D721Med (cell line): ENCODE measurements at regions not wholly inside any gene's neighbourhood (a gene's known extent, or its start where the extent isn't known, plus 50 kb on each side); places are given as distances from the start of the nearest gene placed in this dataset.

ENCODE experiments used
- DNase-seq: peaks from one replicate; pipeline ENCODE4 v3.0.0; 2011; ENCODE audit warnings: low spot score; ENCODE audit not compliant: insufficient read length
- FAIRE-seq: peaks from 2 replicates; lab custom pipeline; 2011; peaks lifted over from hg19 to GRCh38; lab: Jason Lieb, UNC
- TF ChIP-seq, protein P1 (sequence below): IDR thresholded peaks from 2 replicates; pipeline ENCODE4 v1.5.1; 2012; ENCODE audit warnings: mild to moderate bottlenecking, control low read depth; ENCODE audit not compliant: insufficient read depth; ENCODE audit errors: missing control alignments

DNA sequence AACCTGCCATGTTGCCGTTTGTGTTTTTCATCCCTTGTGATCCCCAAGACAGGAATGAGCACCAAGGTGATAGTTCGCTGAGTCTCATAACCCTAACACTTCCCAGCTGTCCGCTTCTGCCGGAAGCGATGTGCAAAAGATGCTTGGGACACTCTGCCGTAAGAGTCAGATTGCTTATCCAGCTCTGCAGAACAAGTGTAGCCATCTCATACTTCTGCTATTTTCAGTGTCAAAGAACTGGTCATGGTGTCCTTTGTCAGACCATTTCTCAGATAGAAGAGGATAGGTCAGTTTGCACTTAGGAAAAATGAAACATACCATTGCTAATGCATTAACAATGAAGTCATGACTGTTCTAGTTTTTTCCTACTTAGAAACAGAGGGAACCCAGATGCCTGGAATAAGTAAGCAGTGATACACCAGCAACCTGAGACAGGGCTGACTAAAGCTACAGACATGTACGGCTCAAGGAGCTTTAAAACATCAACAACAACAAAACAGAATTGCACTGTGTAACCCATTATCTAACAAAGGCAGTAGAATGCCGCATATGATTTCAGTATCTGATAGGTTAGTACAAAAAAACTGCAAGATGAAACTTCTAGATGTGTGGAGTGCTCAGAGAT lies 134.0 kb upstream of the IL12A start:
- DNase-seq, result no peak
- TF ChIP-seq, protein P1, sequence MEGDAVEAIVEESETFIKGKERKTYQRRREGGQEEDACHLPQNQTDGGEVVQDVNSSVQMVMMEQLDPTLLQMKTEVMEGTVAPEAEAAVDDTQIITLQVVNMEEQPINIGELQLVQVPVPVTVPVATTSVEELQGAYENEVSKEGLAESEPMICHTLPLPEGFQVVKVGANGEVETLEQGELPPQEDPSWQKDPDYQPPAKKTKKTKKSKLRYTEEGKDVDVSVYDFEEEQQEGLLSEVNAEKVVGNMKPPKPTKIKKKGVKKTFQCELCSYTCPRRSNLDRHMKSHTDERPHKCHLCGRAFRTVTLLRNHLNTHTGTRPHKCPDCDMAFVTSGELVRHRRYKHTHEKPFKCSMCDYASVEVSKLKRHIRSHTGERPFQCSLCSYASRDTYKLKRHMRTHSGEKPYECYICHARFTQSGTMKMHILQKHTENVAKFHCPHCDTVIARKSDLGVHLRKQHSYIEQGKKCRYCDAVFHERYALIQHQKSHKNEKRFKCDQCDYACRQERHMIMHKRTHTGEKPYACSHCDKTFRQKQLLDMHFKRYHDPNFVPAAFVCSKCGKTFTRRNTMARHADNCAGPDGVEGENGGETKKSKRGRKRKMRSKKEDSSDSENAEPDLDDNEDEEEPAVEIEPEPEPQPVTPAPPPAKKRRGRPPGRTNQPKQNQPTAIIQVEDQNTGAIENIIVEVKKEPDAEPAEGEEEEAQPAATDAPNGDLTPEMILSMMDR, result no peak
- no peak for FAIRE-seq

DNA sequence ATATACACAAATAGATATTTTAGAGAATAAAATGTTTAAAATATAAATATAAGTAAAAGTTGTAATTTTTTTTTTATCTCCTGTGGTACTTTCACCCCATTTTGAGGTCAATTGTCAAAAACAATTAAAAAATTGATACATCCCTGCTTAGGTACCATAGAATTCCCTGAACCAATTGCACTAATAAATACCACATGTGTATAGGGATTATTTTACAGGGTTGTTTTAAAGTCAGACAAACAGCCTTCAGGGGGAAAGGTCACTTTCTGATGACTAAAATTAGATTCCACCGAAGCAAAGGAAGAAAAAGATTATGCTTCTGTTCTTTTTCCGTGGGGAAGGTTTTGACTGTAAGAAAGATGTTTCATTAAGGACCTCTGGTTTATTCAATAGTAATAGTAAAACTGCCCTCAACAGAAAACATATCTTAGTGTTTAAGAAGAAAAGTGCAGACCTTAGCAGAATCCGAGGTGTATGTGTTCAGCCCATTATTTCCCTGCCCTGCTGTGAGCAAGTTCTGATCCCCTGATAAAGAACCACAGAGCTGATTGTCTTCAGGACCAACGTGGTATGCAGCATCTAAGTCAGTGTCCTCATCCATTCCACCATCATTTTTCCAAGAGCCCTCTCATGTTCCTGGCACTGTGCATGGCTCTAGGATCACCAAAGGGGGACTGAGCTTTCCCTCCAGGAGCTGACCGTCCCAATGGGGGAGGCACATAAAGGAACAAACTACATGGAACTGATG lies 132.9 kb upstream of the IL12A start:
- FAIRE-seq, result no peak
- no peak for DNase-seq

DNA sequence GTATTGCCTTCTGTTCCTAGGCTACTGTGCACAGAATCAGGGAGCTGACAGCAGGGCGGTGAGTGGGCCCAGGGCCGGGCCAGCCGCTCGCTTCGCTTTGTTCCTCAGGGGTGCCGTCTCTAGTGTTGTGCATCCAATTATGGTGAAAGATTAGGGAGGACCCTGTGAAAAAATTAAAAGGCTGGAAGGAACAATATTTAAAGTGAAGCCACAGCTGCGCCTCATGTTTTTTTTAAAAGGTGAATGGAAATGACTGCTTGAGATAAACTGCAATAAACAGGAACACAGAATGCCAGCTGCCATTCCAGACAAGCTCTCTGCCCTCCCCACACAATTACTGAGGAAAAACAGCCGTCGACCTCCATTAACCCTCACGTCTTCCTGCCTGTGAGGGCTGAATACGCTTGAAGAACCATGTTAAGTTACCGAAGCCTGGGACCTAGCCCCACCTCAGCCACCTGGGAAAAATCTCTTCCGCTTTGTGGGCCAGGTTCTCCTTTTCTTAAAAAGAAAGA lies 132.0 kb upstream of the IL12A start:
- FAIRE-seq (no peak), DNase-seq (no peak)
- TF ChIP-seq, protein P1, result no peak

More for the DNA sequence above, 132.9 kb upstream of the IL12A start:
- TF ChIP-seq, protein P1, result no peak

DNA sequence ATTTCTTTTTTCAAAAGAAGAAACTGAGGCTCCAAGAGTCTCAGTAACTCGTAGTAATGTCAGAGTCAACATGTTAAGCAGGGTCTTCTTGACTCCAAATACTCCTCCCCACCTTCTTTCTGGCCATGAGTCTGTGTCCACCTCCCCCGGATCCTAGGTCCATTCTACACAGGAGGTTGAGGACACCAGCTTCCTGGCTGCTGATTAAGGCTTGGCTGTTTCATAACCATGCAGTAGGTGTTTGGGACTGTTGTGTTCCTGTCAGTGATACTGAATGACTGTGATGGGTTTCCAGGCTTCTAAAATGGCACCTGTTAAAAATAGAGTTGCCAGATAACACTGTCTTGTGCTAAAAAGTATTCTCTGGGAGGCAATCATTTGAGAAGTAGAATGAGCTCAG lies 130.8 kb upstream of the IL12A start:
- TF ChIP-seq, protein P1, result no peak
- no peak for FAIRE-seq
- DNase-seq, result no peak

DNA sequence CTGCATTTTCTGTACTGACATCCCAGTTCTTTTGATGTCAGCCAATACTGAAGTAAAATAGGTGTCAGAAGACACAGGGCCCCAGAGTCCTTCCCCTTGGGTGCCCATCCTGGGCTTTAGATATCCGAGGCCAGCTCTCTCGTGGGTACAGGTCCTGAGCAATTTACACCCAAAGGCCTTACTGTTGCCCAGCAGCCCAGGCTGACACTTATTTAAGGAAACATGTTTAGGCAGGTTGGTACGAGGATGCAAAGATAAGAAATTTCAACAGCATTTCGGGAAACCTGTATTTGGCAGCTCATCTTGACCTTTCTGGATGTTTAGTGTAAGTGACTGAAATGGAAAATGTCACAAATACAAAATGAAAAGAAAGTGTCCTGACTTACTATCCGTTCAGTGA lies 130.0 kb upstream of the IL12A start:
- TF ChIP-seq, protein P1, result no peak
- FAIRE-seq (no peak), DNase-seq (no peak)

DNA sequence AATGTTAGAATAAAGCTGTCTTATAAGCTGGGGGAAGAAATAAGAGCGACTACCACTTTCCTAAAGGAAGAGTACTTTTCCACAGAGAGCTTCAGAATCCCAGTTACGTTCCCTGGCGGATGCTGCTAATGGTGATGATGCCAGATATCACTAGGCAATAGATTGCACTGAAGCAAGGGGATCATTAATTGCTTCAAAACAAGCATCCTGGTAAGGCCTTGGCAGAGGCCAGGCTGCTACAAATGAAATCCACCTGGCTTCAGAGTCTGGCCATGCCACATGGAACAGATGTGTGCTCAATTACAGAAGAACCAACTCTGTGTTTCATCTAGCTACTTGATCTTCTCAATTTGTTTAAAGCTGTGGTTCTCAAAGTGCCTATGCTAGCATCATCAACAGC lies 129.2 kb upstream of the IL12A start:
- TF ChIP-seq, protein P1, result no peak
- DNase-seq (no peak), FAIRE-seq (no peak)

DNA sequence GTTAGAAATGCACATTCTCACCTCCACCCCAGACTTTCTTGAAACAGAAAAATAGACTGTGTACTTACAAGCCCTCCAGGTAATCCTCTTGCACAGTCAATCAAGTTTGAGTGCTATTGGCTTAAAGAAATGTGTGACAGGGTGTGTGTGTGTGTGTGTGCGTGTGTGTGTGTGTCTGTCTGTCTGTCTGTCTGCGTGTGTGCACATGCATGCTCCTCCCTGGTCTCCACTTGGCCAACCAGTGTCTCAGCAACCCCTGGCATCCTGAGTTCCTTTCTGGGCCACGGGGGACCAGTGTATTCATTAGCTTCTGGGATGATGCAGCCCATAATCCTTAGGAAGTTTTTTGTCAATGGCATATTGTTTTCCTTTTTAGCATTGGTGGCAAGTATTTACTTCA lies 128.8 kb upstream of the IL12A start:
- DNase-seq, result no peak
- no peak for FAIRE-seq
- TF ChIP-seq, protein P1, result no peak
